ENCODE measurements at regions not wholly inside any gene's neighbourhood (a gene's known extent, or its start where the extent isn't known, plus 50 kb on each side); places are given as distances from the start of the nearest gene placed in this dataset.

GRCh38 chr17:33983824-33984574 lies 271.1 kb upstream of the CCL2 start:
- H3K9ac ChIP-seq (ENCODE audit: low read length): no peak overlapping the region
- H3K27me3 ChIP-seq (ENCODE audit: insufficient read depth, low read length): no peaks in the 10 kb centered on the region
- H3K36me3 ChIP-seq (ENCODE audit: insufficient read depth, low read length): no peaks in the 10 kb centered on the region
- H3K79me2 ChIP-seq (ENCODE audit: insufficient read depth, low read length): no peaks in the 10 kb centered on the region
- no peaks in the 10 kb centered on the region for H3F3A ChIP-seq (ENCODE audit: insufficient read depth, low read length)
- H2AFZ ChIP-seq (ENCODE audit: low read length): no peak overlapping the region
- TF ChIP-seq, protein P1, sequence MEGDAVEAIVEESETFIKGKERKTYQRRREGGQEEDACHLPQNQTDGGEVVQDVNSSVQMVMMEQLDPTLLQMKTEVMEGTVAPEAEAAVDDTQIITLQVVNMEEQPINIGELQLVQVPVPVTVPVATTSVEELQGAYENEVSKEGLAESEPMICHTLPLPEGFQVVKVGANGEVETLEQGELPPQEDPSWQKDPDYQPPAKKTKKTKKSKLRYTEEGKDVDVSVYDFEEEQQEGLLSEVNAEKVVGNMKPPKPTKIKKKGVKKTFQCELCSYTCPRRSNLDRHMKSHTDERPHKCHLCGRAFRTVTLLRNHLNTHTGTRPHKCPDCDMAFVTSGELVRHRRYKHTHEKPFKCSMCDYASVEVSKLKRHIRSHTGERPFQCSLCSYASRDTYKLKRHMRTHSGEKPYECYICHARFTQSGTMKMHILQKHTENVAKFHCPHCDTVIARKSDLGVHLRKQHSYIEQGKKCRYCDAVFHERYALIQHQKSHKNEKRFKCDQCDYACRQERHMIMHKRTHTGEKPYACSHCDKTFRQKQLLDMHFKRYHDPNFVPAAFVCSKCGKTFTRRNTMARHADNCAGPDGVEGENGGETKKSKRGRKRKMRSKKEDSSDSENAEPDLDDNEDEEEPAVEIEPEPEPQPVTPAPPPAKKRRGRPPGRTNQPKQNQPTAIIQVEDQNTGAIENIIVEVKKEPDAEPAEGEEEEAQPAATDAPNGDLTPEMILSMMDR (IDR thresholded peaks at IDR 0.05; ENCODE audit: low read length): no peak
- no peak for TF ChIP-seq EZH2 (IDR thresholded peaks at IDR 0.05; ENCODE audit: borderline replicate concordance, low read length)
- no peak overlapping the region for H3K27ac ChIP-seq (ENCODE audit: low read depth, low read length, poor library complexity, severe bottlenecking)
- no peaks in the 10 kb centered on the region for H4K20me1 ChIP-seq (ENCODE audit: insufficient read depth, low read length)
- no peak overlapping the region for H3K4me3 ChIP-seq (ENCODE audit: low read depth, low read length, poor library complexity, severe bottlenecking)
- H3K4me2 ChIP-seq (ENCODE audit: low read length): no peak overlapping the region
- no peaks in the 10 kb centered on the region for H3K9me3 ChIP-seq (ENCODE audit: low read length)
- no peaks in the 10 kb centered on the region for H3K9me2 ChIP-seq (ENCODE audit: low read depth, low read length)
- H3K4me1 ChIP-seq (ENCODE audit: insufficient read depth, low read length, severe bottlenecking): no peaks in the 10 kb centered on the region

GRCh38 chr17:33986088-33986487 lies 269.0 kb upstream of the CCL2 start:
- Histone ChIP-seq H2AFZ (ENCODE audit: low read length) (no peak overlapping the region), H4K20me1 (ENCODE audit: insufficient read depth, low read length) (no peaks in the 10 kb centered on the region), H3K9ac (ENCODE audit: low read length) (no peak overlapping the region), H3K79me2 (ENCODE audit: insufficient read depth, low read length) (no peaks in the 10 kb centered on the region), H3K9me2 (ENCODE audit: low read depth, low read length) (no peaks in the 10 kb centered on the region), H3K27me3 (ENCODE audit: insufficient read depth, low read length) (no peaks in the 10 kb centered on the region), H3K4me3 (ENCODE audit: low read depth, low read length, poor library complexity, severe bottlenecking) (no peak overlapping the region), H3F3A (ENCODE audit: insufficient read depth, low read length) (no peaks in the 10 kb centered on the region), H3K36me3 (ENCODE audit: insufficient read depth, low read length) (no peaks in the 10 kb centered on the region), H3K4me1 (ENCODE audit: insufficient read depth, low read length, severe bottlenecking) (no peaks in the 10 kb centered on the region), H3K4me2 (ENCODE audit: low read length) (no peak overlapping the region), H3K27ac (ENCODE audit: low read depth, low read length, poor library complexity, severe bottlenecking) (no peak overlapping the region), H3K9me3 (ENCODE audit: low read length) (no peaks in the 10 kb centered on the region)
- TF ChIP-seq, protein P1 (IDR thresholded peaks at IDR 0.05; ENCODE audit: low read length): no peak
- no peak for TF ChIP-seq EZH2 (IDR thresholded peaks at IDR 0.05; ENCODE audit: borderline replicate concordance, low read length)

- H3K4me1 ChIP-seq (ENCODE audit: insufficient read depth, low read length, severe bottlenecking): no peaks in the 10 kb centered on the region
- no peaks in the 10 kb centered on the region for H4K20me1 ChIP-seq (ENCODE audit: insufficient read depth, low read length)
- no peak overlapping the region for H3K4me3 ChIP-seq (ENCODE audit: low read depth, low read length, poor library complexity, severe bottlenecking)
- H3F3A ChIP-seq (ENCODE audit: insufficient read depth, low read length): no peaks in the 10 kb centered on the region
- no peak overlapping the region for H3K27ac ChIP-seq (ENCODE audit: low read depth, low read length, poor library complexity, severe bottlenecking)
- no peaks in the 10 kb centered on the region for H3K9me2 ChIP-seq (ENCODE audit: low read depth, low read length)
- no peak overlapping the region for H2AFZ ChIP-seq (ENCODE audit: low read length)
- no peaks in the 10 kb centered on the region for H3K9me3 ChIP-seq (ENCODE audit: low read length)
- H3K27me3 ChIP-seq (ENCODE audit: insufficient read depth, low read length): no peaks in the 10 kb centered on the region
- TF ChIP-seq, protein P1 (IDR thresholded peaks at IDR 0.05; ENCODE audit: low read length): no peak
- no peak for TF ChIP-seq EZH2 (IDR thresholded peaks at IDR 0.05; ENCODE audit: borderline replicate concordance, low read length)
- no peak overlapping the region for H3K4me2 ChIP-seq (ENCODE audit: low read length)
- no peaks in the 10 kb centered on the region for H3K36me3 ChIP-seq (ENCODE audit: insufficient read depth, low read length)
- no peak overlapping the region for H3K9ac ChIP-seq (ENCODE audit: low read length)
- H3K79me2 ChIP-seq (ENCODE audit: insufficient read depth, low read length): no peaks in the 10 kb centered on the region
These were observed 268.5 kb upstream of the CCL2 start for GRCh38 chr17:33986566-33986965.
